HG03280 (cell line): ENCODE measurements at regions not wholly inside any gene's neighbourhood (a gene's known extent, or its start where the extent isn't known, plus 50 kb on each side); places are given as distances from the start of the nearest gene placed in this dataset.
"Not testable (repeated sequence)": the region's sequence is repeated elsewhere in the genome, so short reads cannot be mapped to it uniquely, and the experiment has no call there.

Experiments
- ATAC-seq: cut with Tn5 transposase; IDR thresholded peaks from one replicate; pipeline ENCODE4 v1.9.1; 2021; ENCODE audit warnings: mild to moderate bottlenecking, moderate library complexity; ENCODE audit not compliant: unreplicated experiment

- no peak for ATAC-seq
These were observed 282.5 kb downstream of the SUCLA2 start for GRCh38 chr13:47718556-47718955.

- ATAC-seq, result no peak
These were observed 292.7 kb downstream of the SUCLA2 start for GRCh38 chr13:47708386-47708785.

- ATAC-seq, result no peak
These were observed 293.7 kb downstream of the SUCLA2 start for GRCh38 chr13:47707414-47707813.

- ATAC-seq, result no peak
These were observed 295.9 kb downstream of the SUCLA2 start for GRCh38 chr13:47705185-47705584.

GRCh38 chr13:47696674-47697073 is 304.4 kb downstream of the SUCLA2 start:
- no peak for ATAC-seq

GRCh38 chr13:47687577-47687976 is 313.5 kb downstream of the SUCLA2 start:
- no peak for ATAC-seq

- ATAC-seq, result not testable (repeated sequence)
These were observed 315.9 kb downstream of the SUCLA2 start for GRCh38 chr13:47685156-47685555.

- no peak for ATAC-seq
These were observed 320.3 kb downstream of the SUCLA2 start for GRCh38 chr13:47680748-47681147.

- ATAC-seq, result no peak
These were observed 321.7 kb downstream of the SUCLA2 start for GRCh38 chr13:47679401-47679800.

GRCh38 chr13:47678201-47678968 is 322.7 kb downstream of the SUCLA2 start:
- ATAC-seq, result no peak

- no peak for ATAC-seq
These were observed 325.2 kb downstream of the SUCLA2 start for GRCh38 chr13:47675871-47676270.

GRCh38 chr13:47673009-47673850 is 327.8 kb downstream of the SUCLA2 start:
- ATAC-seq, result no peak

- ATAC-seq, result no peak
These were observed 328.6 kb downstream of the SUCLA2 start for GRCh38 chr13:47672245-47673008.

- no peak for ATAC-seq
These were observed 329.3 kb downstream of the SUCLA2 start for GRCh38 chr13:47671776-47672175.

- ATAC-seq, result no peak
These were observed 336.0 kb downstream of the SUCLA2 start for GRCh38 chr13:47665043-47665442.

GRCh38 chr13:47661076-47661475 is 340.0 kb downstream of the SUCLA2 start:
- no peak for ATAC-seq

- no peak for ATAC-seq
These were observed 344.4 kb downstream of the SUCLA2 start for GRCh38 chr13:47656651-47657050.

- no peak for ATAC-seq
These were observed 350.9 kb downstream of the SUCLA2 start for GRCh38 chr13:47650209-47650608.

GRCh38 chr13:47647001-47647400 is 354.1 kb downstream of the SUCLA2 start:
- no peak for ATAC-seq

GRCh38 chr13:47646298-47646697 is 354.8 kb downstream of the SUCLA2 start:
- no peak for ATAC-seq

GRCh38 chr13:47639738-47640447 is 361.2 kb downstream of the SUCLA2 start:
- ATAC-seq, result no peak
